DMS153 treated with DMSO at 0.1 percent for 48 hours (cell line): ENCODE measurements at regions not wholly inside any gene's neighbourhood (a gene's known extent, or its start where the extent isn't known, plus 50 kb on each side); places are given as distances from the start of the nearest gene placed in this dataset.

Experiments used
- DNase-seq: peaks from one replicate; lab custom pipeline; 2025; ENCODE audit not compliant: unreplicated experiment; lab: John Stamatoyannopoulos, UW

GRCh38 chr1:194133152-194133551 lies 946.7 kb upstream of the B3GALT2 start:
- no peak for DNase-seq

GRCh38 chr1:194118086-194118485 lies 931.7 kb upstream of the B3GALT2 start:
- no peak for DNase-seq

GRCh38 chr1:194117582-194117981 lies 931.2 kb upstream of the B3GALT2 start:
- no peak for DNase-seq

GRCh38 chr1:194114288-194114687 lies 927.9 kb upstream of the B3GALT2 start:
- DNase-seq, result no peak

GRCh38 chr1:194105381-194105780 lies 919.0 kb upstream of the B3GALT2 start:
- no peak for DNase-seq

GRCh38 chr1:194104247-194104844 lies 917.9 kb upstream of the B3GALT2 start:
- DNase-seq, result no peak

- no peak for DNase-seq
These were observed 917.3 kb upstream of the B3GALT2 start for GRCh38 chr1:194103516-194104246.

GRCh38 chr1:194103101-194103500 lies 916.7 kb upstream of the B3GALT2 start:
- no peak for DNase-seq

- no peak for DNase-seq
These were observed 916.2 kb upstream of the B3GALT2 start for GRCh38 chr1:194102607-194103006.

GRCh38 chr1:194084755-194085154 lies 898.3 kb upstream of the B3GALT2 start:
- DNase-seq, result no peak

- no peak for DNase-seq
These were observed 895.0 kb upstream of the B3GALT2 start for GRCh38 chr1:194081444-194081843.

- DNase-seq, result no peak
These were observed 894.4 kb upstream of the B3GALT2 start for GRCh38 chr1:194080826-194081225.

GRCh38 chr1:194078765-194079164 lies 892.4 kb upstream of the B3GALT2 start:
- DNase-seq, result no peak

GRCh38 chr1:194076646-194077045 lies 890.2 kb upstream of the B3GALT2 start:
- DNase-seq, result no peak

- DNase-seq, result no peak
These were observed 887.4 kb upstream of the B3GALT2 start for GRCh38 chr1:194073833-194074232.

- no peak for DNase-seq
These were observed 884.8 kb upstream of the B3GALT2 start for GRCh38 chr1:194071205-194071604.

GRCh38 chr1:194069831-194070218 lies 883.4 kb upstream of the B3GALT2 start:
- DNase-seq, result no peak

- no peak for DNase-seq
These were observed 882.9 kb upstream of the B3GALT2 start for GRCh38 chr1:194069168-194069830.

- DNase-seq, result no peak
These were observed 882.2 kb upstream of the B3GALT2 start for GRCh38 chr1:194068446-194069167.

GRCh38 chr1:194067772-194068171 lies 881.4 kb upstream of the B3GALT2 start:
- DNase-seq, result no peak

GRCh38 chr1:194062962-194063361 lies 876.5 kb upstream of the B3GALT2 start:
- no peak for DNase-seq

- DNase-seq, result no peak
These were observed 876.1 kb upstream of the B3GALT2 start for GRCh38 chr1:194062526-194062925.
